CD4-positive, alpha-beta T cell (primary cell): ENCODE measurements at regions not wholly inside any gene's neighbourhood (a gene's known extent, or its start where the extent isn't known, plus 50 kb on each side); places are given as distances from the start of the nearest gene placed in this dataset.

Experiments used
- ATAC-seq: fragments of 200-7000 bp; cut with Tn5 transposase; one replicate; pipeline ENCODE4 v1.10.0; 2022; ENCODE audit warnings: mild to moderate bottlenecking; ENCODE audit not compliant: poor library complexity
- CTCF ChIA-PET: fragments of 350-600 bp; sonication (Branson Sonifier 250); formaldehyde crosslinking; loops from one replicate; lab custom pipeline; 2021; ENCODE audit warnings: antibody characterized with exemption, inconsistent platforms; lab: Charles Lee
- POLR2A ChIA-PET: fragments of 350-600 bp; sonication (Branson Sonifier 250); formaldehyde crosslinking; loops from one replicate; lab custom pipeline; 2021; ENCODE audit warnings: antibody characterized with exemption, inconsistent platforms; lab: Charles Lee
- DNase-seq, 14 experiments: peaks; one replicate each; pipeline ENCODE4 v3.0.0-alpha.2; 2013 to 2020; ENCODE audit warnings: mixed read lengths in 2 of 14
- H3K27ac ChIP-seq, 2 donors: one replicate each; pipeline versions ENCODE4 v1.5.1 to v1.7.0; 2013; ENCODE audit warnings: low read length in 2 of 2, low read depth in 1 of 2, mild to moderate bottlenecking in 1 of 2
- H3K27me3 ChIP-seq, 2 experiments: 1 replicate in 1 of 2; 2 replicates in 1 of 2; pipeline versions ENCODE4 v1.6.1 to v1.7.0; 2013; ENCODE audit warnings: low read length in 2 of 2, control low read depth in 1 of 2, mild to moderate bottlenecking in 1 of 2, moderate library complexity in 1 of 2; ENCODE audit not compliant: insufficient read depth in 2 of 2, control insufficient read depth in 1 of 2
- H3K36me3 ChIP-seq: one replicate; pipeline ENCODE4 v1.6.1; 2013; ENCODE audit warnings: low read length, control low read depth; ENCODE audit not compliant: insufficient read depth
- H3K4me1 ChIP-seq: one replicate; pipeline ENCODE4 v1.6.1; 2013; ENCODE audit warnings: low read length, control low read depth; ENCODE audit not compliant: insufficient read depth
- H3K4me3 ChIP-seq: one replicate; pipeline ENCODE4 v1.5.1; 2013; ENCODE audit warnings: mild to moderate bottlenecking, low read length, moderate library complexity
- H3K9me3 ChIP-seq, 2 experiments: 1 replicate in 1 of 2; 2 replicates in 1 of 2; pipeline versions ENCODE4 v1.6.1 to v1.7.0; 2013; ENCODE audit warnings: low read length in 2 of 2, mild to moderate bottlenecking in 2 of 2, control low read depth in 1 of 2, moderate library complexity in 1 of 2; ENCODE audit not compliant: control insufficient read depth in 1 of 2, insufficient read depth in 1 of 2
- H3K27ac Mint-ChIP-seq: one replicate; pipeline ENCODE4 v1.8.0; 2020; ENCODE audit warnings: mixed read lengths
- H3K27me3 Mint-ChIP-seq: one replicate; pipeline ENCODE4 v1.8.0; 2021; ENCODE audit warnings: mixed read lengths
- H3K36me3 Mint-ChIP-seq: one replicate; pipeline ENCODE4 v1.8.0; 2021; ENCODE audit warnings: low read depth, mixed read lengths
- H3K4me1 Mint-ChIP-seq: one replicate; pipeline ENCODE4 v1.8.0; 2021; ENCODE audit warnings: low read depth, mixed read lengths
- H3K4me3 Mint-ChIP-seq: one replicate; pipeline ENCODE4 v1.8.0; 2020; ENCODE audit warnings: mild to moderate bottlenecking, mixed read lengths
- H3K9me3 Mint-ChIP-seq: one replicate; pipeline ENCODE4 v1.8.0; 2020; ENCODE audit warnings: mixed read lengths
- intact Hi-C, 2 experiments: fragments of 100-400 bp; cut with DNase I in 1 of 2; cut with micrococcal nuclease in 1 of 2; formaldehyde crosslinking; loops; one replicate each; pipeline versions ENCODE4 v1.15.1 to v1.9.0; 2023 to 2025; cut with DNase I, micrococcal nuclease
- TF ChIP-seq, protein P1 (sequence below): fragments of 200-600 bp; IDR thresholded peaks from one replicate; pipeline ENCODE4 v1.8.0; 2022; ENCODE audit warnings: antibody characterized with exemption, mild to moderate bottlenecking

GRCh38 chr6:167696296-167696695 lies 130.4 kb upstream of the AFDN start:
- intact Hi-C loops = no loop called here
- no peak for ATAC-seq

GRCh38 chr6:167697316-167697715 lies 129.4 kb upstream of the AFDN start:
- DNase-seq (no peak), ATAC-seq (no peak)
- Histone ChIP-seq H3K27ac (no peak overlapping the region), H3K9me3 (peaks cover 0 to 3% of the 10 kb centered on the region in 2 experiments), H3K27me3 (no peaks in the 10 kb centered on the region), H3K4me3 (no peak overlapping the region), H3K4me1 (peaks cover 18% of the 10 kb centered on the region), H3K36me3 (no peaks in the 10 kb centered on the region)
- Mint-ChIP-seq H3K4me3 (no peak overlapping the region), H3K36me3 (no peaks in the 10 kb centered on the region), H3K27ac (no peak overlapping the region), H3K27me3 (peaks cover 32% of the 10 kb centered on the region), H3K4me1 (peaks cover 21% of the 10 kb centered on the region), H3K9me3 (no peaks in the 10 kb centered on the region)
- ChIA-PET CTCF (no interaction called here), POLR2A (no interaction called here)
- intact Hi-C loops = no loop called here
- TF ChIP-seq, protein P1, sequence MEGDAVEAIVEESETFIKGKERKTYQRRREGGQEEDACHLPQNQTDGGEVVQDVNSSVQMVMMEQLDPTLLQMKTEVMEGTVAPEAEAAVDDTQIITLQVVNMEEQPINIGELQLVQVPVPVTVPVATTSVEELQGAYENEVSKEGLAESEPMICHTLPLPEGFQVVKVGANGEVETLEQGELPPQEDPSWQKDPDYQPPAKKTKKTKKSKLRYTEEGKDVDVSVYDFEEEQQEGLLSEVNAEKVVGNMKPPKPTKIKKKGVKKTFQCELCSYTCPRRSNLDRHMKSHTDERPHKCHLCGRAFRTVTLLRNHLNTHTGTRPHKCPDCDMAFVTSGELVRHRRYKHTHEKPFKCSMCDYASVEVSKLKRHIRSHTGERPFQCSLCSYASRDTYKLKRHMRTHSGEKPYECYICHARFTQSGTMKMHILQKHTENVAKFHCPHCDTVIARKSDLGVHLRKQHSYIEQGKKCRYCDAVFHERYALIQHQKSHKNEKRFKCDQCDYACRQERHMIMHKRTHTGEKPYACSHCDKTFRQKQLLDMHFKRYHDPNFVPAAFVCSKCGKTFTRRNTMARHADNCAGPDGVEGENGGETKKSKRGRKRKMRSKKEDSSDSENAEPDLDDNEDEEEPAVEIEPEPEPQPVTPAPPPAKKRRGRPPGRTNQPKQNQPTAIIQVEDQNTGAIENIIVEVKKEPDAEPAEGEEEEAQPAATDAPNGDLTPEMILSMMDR = no peak

More at GRCh38 chr6:167696296-167696695, 130.4 kb upstream of the AFDN start:
- H3K27me3 ChIP-seq = no peaks in the 10 kb centered on the region
- CTCF ChIA-PET = no interaction called here
- Mint-ChIP-seq H3K27ac (no peak overlapping the region), H3K4me1 (peaks cover 21% of the 10 kb centered on the region), H3K36me3 (no peaks in the 10 kb centered on the region), H3K27me3 (peaks cover 32% of the 10 kb centered on the region), H3K9me3 (no peaks in the 10 kb centered on the region), H3K4me3 (no peak overlapping the region)
- peaks cover 0 to 3% of the 10 kb centered on the region in 2 experiments for H3K9me3 ChIP-seq
- POLR2A ChIA-PET = no interaction called here
- H3K27ac ChIP-seq = no peak overlapping the region
- H3K36me3 ChIP-seq = no peaks in the 10 kb centered on the region
- no peak overlapping the region for H3K4me3 ChIP-seq
- peaks cover 18% of the 10 kb centered on the region for H3K4me1 ChIP-seq
- no peak for DNase-seq
- TF ChIP-seq, protein P1 = no peak

GRCh38 chr6:167698540-167698939 lies 128.2 kb upstream of the AFDN start:
- no peak overlapping the region for H3K27ac Mint-ChIP-seq
- TF ChIP-seq, protein P1 = no peak
- no peak for DNase-seq
- no peaks in the 10 kb centered on the region for H3K9me3 Mint-ChIP-seq
- peaks cover 21% of the 10 kb centered on the region for H3K4me1 Mint-ChIP-seq
- ChIA-PET CTCF (no interaction called here), POLR2A (no interaction called here)
- no peak overlapping the region for H3K4me3 Mint-ChIP-seq
- Histone ChIP-seq H3K4me1 (peaks cover 18% of the 10 kb centered on the region), H3K4me3 (no peak overlapping the region), H3K27ac (no peak overlapping the region), H3K36me3 (no peaks in the 10 kb centered on the region), H3K9me3 (peaks cover 0 to 3% of the 10 kb centered on the region in 2 experiments), H3K27me3 (peaks cover 0 to 1% of the 10 kb centered on the region in 2 experiments)
- ATAC-seq = no peak
- no peaks in the 10 kb centered on the region for H3K36me3 Mint-ChIP-seq
- H3K27me3 Mint-ChIP-seq = peaks cover 40% of the 10 kb centered on the region
- intact Hi-C loops = no loop called here
